Activated CD4-positive, alpha-beta memory T cell treated with anti-CD3 and anti-CD28 coated beads, Interleukin-2, amount 10 ng/mL, durations not matched to agents 7 days and 5 days (primary cell): ENCODE measurements at regions not wholly inside any gene's neighbourhood (a gene's known extent, or its start where the extent isn't known, plus 50 kb on each side); places are given as distances from the start of the nearest gene placed in this dataset.
"Not testable (repeated sequence)": the region's sequence is repeated elsewhere in the genome, so short reads cannot be mapped to it uniquely, and the experiment has no call there.

Source experiments
- CTCF ChIA-PET: fragments of 350-600 bp; sonication (Branson Sonifier 250); formaldehyde crosslinking; loops from one replicate; lab custom pipeline; 2021; ENCODE audit warnings: antibody characterized with exemption, inconsistent platforms; lab: Charles Lee
- POLR2A ChIA-PET: fragments of 350-600 bp; sonication (Branson Sonifier 250); formaldehyde crosslinking; loops from one replicate; lab custom pipeline; 2021; ENCODE audit warnings: antibody characterized with exemption; lab: Charles Lee
- DNase-seq: peaks from one replicate; pipeline ENCODE4 v3.0.0-alpha.2; 2020
- H3K27ac Mint-ChIP-seq: one replicate; pipeline ENCODE4 v1.8.0; 2021; ENCODE audit warnings: mild to moderate bottlenecking, mixed read lengths
- H3K27me3 Mint-ChIP-seq: one replicate; pipeline ENCODE4 v1.8.0; 2021; ENCODE audit warnings: mixed read lengths
- H3K36me3 Mint-ChIP-seq: one replicate; pipeline ENCODE4 v1.8.0; 2021; ENCODE audit warnings: low read depth, mixed read lengths
- H3K4me1 Mint-ChIP-seq: one replicate; pipeline ENCODE4 v1.8.0; 2021; ENCODE audit warnings: mixed read lengths
- H3K4me3 Mint-ChIP-seq: one replicate; pipeline ENCODE4 v1.8.0; 2021; ENCODE audit warnings: mild to moderate bottlenecking, mixed read lengths
- H3K9me3 Mint-ChIP-seq: one replicate; pipeline ENCODE4 v1.8.0; 2021; ENCODE audit warnings: mixed read lengths

- Mint-ChIP-seq H3K4me1 (no peaks in the 10 kb centered on the region), H3K27ac (no peak overlapping the region), H3K4me3 (no peak overlapping the region), H3K9me3 (peaks cover 8% of the 10 kb centered on the region), H3K36me3 (no peaks in the 10 kb centered on the region), H3K27me3 (no peaks in the 10 kb centered on the region)
- ChIA-PET POLR2A (no interaction called here), CTCF (interaction anchor here (0.6 kb wide), 1 partner anchor 789 kb away, joined by 3 read pairs; no protein-coding TSS in a partner anchor)
- DNase-seq = no peak
Observed at GRCh38 chr4:30868111-30868895, 148.1 kb downstream of the PCDH7 start.

GRCh38 chr4:30869387-30869786 is 149.2 kb downstream of the PCDH7 start:
- CTCF ChIA-PET, POLR2A ChIA-PET, H3K9me3 Mint-ChIP-seq, H3K4me3 Mint-ChIP-seq, H3K36me3 Mint-ChIP-seq, H3K27me3 Mint-ChIP-seq, H3K27ac Mint-ChIP-seq, DNase-seq, H3K4me1 Mint-ChIP-seq: not testable (repeated sequence)

- Mint-ChIP-seq H3K27me3 (no peaks in the 10 kb centered on the region), H3K27ac (no peak overlapping the region), H3K36me3 (no peaks in the 10 kb centered on the region), H3K4me3 (no peak overlapping the region), H3K9me3 (peaks cover 10% of the 10 kb centered on the region), H3K4me1 (no peaks in the 10 kb centered on the region)
- ChIA-PET CTCF (no interaction called here), POLR2A (no interaction called here)
- DNase-seq = no peak
Observed at GRCh38 chr4:30870513-30870912, 150.3 kb downstream of the PCDH7 start.

- ChIA-PET CTCF (no interaction called here), POLR2A (no interaction called here)
- H3K4me1 Mint-ChIP-seq = no peaks in the 10 kb centered on the region
Observed at GRCh38 chr4:30875658-30876269, 155.6 kb downstream of the PCDH7 start.

GRCh38 chr4:30879855-30880598 is 159.9 kb downstream of the PCDH7 start:
- Mint-ChIP-seq H3K27ac (no peak overlapping the region), H3K4me3 (no peak overlapping the region), H3K4me1 (no peaks in the 10 kb centered on the region), H3K9me3 (peaks cover 3% of the 10 kb centered on the region), H3K36me3 (no peaks in the 10 kb centered on the region), H3K27me3 (no peaks in the 10 kb centered on the region)
- ChIA-PET POLR2A (no interaction called here), CTCF (no interaction called here)
- DNase-seq = no peak

More at GRCh38 chr4:30875658-30876269, 155.6 kb downstream of the PCDH7 start:
- H3K9me3 Mint-ChIP-seq = peaks cover 7% of the 10 kb centered on the region
- DNase-seq = no peak
- no peaks in the 10 kb centered on the region for H3K36me3 Mint-ChIP-seq
- no peaks in the 10 kb centered on the region for H3K27me3 Mint-ChIP-seq
- H3K27ac Mint-ChIP-seq = no peak overlapping the region
- no peak overlapping the region for H3K4me3 Mint-ChIP-seq

DNA sequence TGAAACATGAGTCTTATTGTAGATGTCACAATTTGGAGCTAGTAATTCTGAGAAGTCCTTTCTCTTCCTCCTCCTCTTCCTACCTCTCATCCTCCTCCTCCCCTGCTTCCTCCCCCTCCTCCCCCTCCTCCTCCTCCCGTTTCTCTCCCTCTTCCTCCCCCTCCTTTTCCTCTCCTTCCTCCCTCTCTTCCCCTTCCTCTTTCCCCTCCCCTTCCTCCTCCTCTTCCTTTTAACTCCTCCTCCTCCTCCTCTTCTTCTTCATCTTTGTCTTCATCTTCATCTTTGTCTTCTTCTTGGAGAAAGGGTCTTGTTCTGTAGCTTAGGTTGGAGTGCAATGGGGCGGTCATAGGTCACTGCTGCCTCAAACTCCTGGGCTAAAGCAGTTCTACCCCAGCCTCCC is 161.8 kb downstream of the PCDH7 start:
- Mint-ChIP-seq H3K36me3 (no peaks in the 10 kb centered on the region), H3K27ac (no peak overlapping the region)
- CTCF ChIA-PET = no interaction called here

GRCh38 chr4:30882443-30882842 is 162.3 kb downstream of the PCDH7 start:
- Mint-ChIP-seq H3K9me3 (peaks cover 3% of the 10 kb centered on the region), H3K4me1 (no peaks in the 10 kb centered on the region), H3K27ac (no peak overlapping the region), H3K4me3 (no peak overlapping the region), H3K27me3 (no peaks in the 10 kb centered on the region), H3K36me3 (no peaks in the 10 kb centered on the region)
- no peak for DNase-seq
- CTCF ChIA-PET = no interaction called here
- POLR2A ChIA-PET = no interaction called here

More for the DNA sequence above, 161.8 kb downstream of the PCDH7 start:
- Mint-ChIP-seq H3K9me3 (peaks cover 3% of the 10 kb centered on the region), H3K27me3 (no peaks in the 10 kb centered on the region), H3K4me1 (no peaks in the 10 kb centered on the region), H3K4me3 (no peak overlapping the region)
- POLR2A ChIA-PET = no interaction called here
- DNase-seq = no peak

DNA sequence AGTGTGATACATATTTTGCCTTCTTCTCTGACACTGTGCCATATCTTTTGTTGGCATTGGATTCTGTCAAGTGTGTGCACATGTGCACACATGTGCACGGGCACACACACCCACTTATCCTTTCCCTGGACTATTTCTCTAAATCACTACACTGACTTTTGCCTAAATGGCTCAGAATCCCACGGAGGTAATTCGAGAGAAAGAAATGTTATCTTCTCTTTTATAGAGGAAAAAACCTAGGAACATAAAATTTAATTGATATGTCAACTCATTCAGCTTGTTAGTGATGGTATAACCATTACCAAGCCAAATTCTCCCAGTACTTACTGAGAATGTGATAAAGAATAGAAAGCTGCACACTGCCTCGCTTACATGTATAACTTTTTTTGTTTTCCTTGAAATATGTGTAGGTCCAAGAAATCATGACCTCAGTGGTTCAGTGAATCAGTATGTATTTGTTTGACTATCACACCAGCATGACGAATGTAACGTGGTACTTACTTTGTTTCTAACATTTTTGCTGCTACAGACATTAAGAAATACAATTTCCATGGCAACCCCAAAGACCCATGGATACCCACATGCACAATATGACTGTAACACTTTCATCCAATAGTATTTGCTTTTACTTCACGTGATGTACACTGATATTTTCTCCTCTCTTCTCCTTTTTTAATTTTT is 163.0 kb downstream of the PCDH7 start:
- H3K9me3 Mint-ChIP-seq = peaks cover 3% of the 10 kb centered on the region
- H3K27me3 Mint-ChIP-seq = no peaks in the 10 kb centered on the region
- no peaks in the 10 kb centered on the region for H3K36me3 Mint-ChIP-seq
- H3K4me1 Mint-ChIP-seq = no peaks in the 10 kb centered on the region
- no peak overlapping the region for H3K27ac Mint-ChIP-seq
- no peak for DNase-seq
- ChIA-PET CTCF (no interaction called here), POLR2A (no interaction called here)
- H3K4me3 Mint-ChIP-seq = no peak overlapping the region

- no peaks in the 10 kb centered on the region for H3K4me1 Mint-ChIP-seq
Observed at GRCh38 chr4:30901461-30902451, 181.6 kb downstream of the PCDH7 start.

GRCh38 chr4:30903502-30904214 is 183.5 kb downstream of the PCDH7 start:
- H3K36me3 Mint-ChIP-seq = no peaks in the 10 kb centered on the region
- CTCF ChIA-PET = no interaction called here

More at GRCh38 chr4:30901461-30902451, 181.6 kb downstream of the PCDH7 start:
- H3K27ac Mint-ChIP-seq = no peak overlapping the region
- ChIA-PET CTCF (no interaction called here), POLR2A (no interaction called here)
- no peak for DNase-seq
- H3K36me3 Mint-ChIP-seq = no peaks in the 10 kb centered on the region
- H3K27me3 Mint-ChIP-seq = no peaks in the 10 kb centered on the region
- peaks cover 8% of the 10 kb centered on the region for H3K9me3 Mint-ChIP-seq
- no peak overlapping the region for H3K4me3 Mint-ChIP-seq

GRCh38 chr4:30904215-30904555 is 184.0 kb downstream of the PCDH7 start:
- no peaks in the 10 kb centered on the region for H3K27me3 Mint-ChIP-seq

More at GRCh38 chr4:30903502-30904214, 183.5 kb downstream of the PCDH7 start:
- POLR2A ChIA-PET = no interaction called here
- H3K27me3 Mint-ChIP-seq = no peaks in the 10 kb centered on the region
- H3K4me1 Mint-ChIP-seq = no peaks in the 10 kb centered on the region
- no peak for DNase-seq
- H3K9me3 Mint-ChIP-seq = peaks cover 14% of the 10 kb centered on the region
- no peak overlapping the region for H3K27ac Mint-ChIP-seq
- H3K4me3 Mint-ChIP-seq = no peak overlapping the region

DNA sequence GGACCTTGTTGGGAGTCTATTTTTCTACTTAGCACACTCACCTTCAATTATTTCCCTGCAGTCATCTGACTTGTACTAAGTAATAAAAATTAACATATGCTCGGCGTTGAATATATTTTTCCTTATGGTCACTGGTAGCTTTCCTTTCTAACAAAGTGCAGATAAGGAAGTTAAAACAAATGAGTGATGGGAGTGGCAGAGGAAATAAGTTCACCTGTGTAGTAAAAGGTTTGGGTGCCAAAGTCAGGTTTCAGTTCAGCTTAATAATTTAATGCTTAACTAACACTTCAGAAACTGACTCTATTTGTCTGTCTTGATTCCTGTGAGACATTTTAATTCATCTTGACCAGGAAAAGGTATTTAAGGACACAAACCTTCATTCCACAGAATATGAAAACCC is 184.4 kb downstream of the PCDH7 start:
- Mint-ChIP-seq H3K4me3 (no peak overlapping the region), H3K27ac (no peak overlapping the region), H3K36me3 (no peaks in the 10 kb centered on the region), H3K4me1 (no peaks in the 10 kb centered on the region), H3K9me3 (peaks cover 14% of the 10 kb centered on the region), H3K27me3 (no peaks in the 10 kb centered on the region)
- CTCF ChIA-PET = no interaction called here
- no peak for DNase-seq
- POLR2A ChIA-PET = no interaction called here

More at GRCh38 chr4:30904215-30904555, 184.0 kb downstream of the PCDH7 start:
- DNase-seq = no peak
- ChIA-PET CTCF (no interaction called here), POLR2A (no interaction called here)
- H3K4me1 Mint-ChIP-seq = no peaks in the 10 kb centered on the region
- H3K4me3 Mint-ChIP-seq = no peak overlapping the region
- H3K9me3 Mint-ChIP-seq = peaks cover 14% of the 10 kb centered on the region
- H3K27ac Mint-ChIP-seq = no peak overlapping the region
- no peaks in the 10 kb centered on the region for H3K36me3 Mint-ChIP-seq
